ENCODE measurements at regions not wholly inside any gene's neighbourhood (a gene's known extent, or its start where the extent isn't known, plus 50 kb on each side); places are given as distances from the start of the nearest gene placed in this dataset.

DNA sequence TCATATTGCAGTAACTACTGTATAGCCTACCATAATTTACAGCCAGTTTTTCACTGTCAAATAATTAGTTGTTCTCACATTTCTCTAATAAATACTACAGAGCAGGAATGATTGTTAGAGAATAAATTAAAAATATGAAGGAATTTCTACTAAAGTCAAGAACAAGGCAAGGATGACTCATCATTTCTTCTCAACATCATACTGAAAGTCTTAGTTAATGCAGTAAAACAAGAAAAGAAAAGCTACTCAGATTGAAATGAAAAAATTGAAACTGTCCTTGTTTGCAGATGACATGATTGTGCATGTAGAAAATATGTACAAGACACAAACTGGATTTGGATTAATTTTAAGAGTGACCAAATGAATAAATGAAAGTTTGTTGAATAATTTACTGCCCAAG is 608.2 kb downstream of the NSUN3 start:
- TF ChIP-seq, protein P1, sequence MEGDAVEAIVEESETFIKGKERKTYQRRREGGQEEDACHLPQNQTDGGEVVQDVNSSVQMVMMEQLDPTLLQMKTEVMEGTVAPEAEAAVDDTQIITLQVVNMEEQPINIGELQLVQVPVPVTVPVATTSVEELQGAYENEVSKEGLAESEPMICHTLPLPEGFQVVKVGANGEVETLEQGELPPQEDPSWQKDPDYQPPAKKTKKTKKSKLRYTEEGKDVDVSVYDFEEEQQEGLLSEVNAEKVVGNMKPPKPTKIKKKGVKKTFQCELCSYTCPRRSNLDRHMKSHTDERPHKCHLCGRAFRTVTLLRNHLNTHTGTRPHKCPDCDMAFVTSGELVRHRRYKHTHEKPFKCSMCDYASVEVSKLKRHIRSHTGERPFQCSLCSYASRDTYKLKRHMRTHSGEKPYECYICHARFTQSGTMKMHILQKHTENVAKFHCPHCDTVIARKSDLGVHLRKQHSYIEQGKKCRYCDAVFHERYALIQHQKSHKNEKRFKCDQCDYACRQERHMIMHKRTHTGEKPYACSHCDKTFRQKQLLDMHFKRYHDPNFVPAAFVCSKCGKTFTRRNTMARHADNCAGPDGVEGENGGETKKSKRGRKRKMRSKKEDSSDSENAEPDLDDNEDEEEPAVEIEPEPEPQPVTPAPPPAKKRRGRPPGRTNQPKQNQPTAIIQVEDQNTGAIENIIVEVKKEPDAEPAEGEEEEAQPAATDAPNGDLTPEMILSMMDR (IDR thresholded peaks at IDR 0.05; ENCODE audit: poor library complexity): no peak
- TF ChIP-seq EZH2 (IDR thresholded peaks at IDR 0.05; ENCODE audit: borderline replicate concordance): no peak
